ENCODE measurements at regions not wholly inside any gene's neighbourhood (a gene's known extent, or its start where the extent isn't known, plus 50 kb on each side); places are given as distances from the start of the nearest gene placed in this dataset.

GRCh38 chr2:128726236-128726635, 407.6 kb upstream of the HS6ST1 start:
- no peak for TF ChIP-seq CTCF (IDR thresholded peaks at IDR 0.05)
- Histone ChIP-seq H3K4me1 (no peaks in the 10 kb centered on the region), H3K36me3 (no peaks in the 10 kb centered on the region), H3K4me3 (no peak overlapping the region), H3K27me3 (no peaks in the 10 kb centered on the region), H3K27ac (no peak overlapping the region), H3K9me3 (no peaks in the 10 kb centered on the region)
- intact Hi-C loops (cut with DNase I): no loop called here
- no peak for DNase-seq (ENCODE audit: low spot score in 2 of 2)

- TF ChIP-seq CTCF (IDR thresholded peaks at IDR 0.05): no peak
- Histone ChIP-seq H3K4me1 (no peaks in the 10 kb centered on the region), H3K4me3 (no peak overlapping the region), H3K27me3 (no peaks in the 10 kb centered on the region), H3K27ac (no peak overlapping the region), H3K9me3 (no peaks in the 10 kb centered on the region), H3K36me3 (no peaks in the 10 kb centered on the region)
- no peak for DNase-seq (ENCODE audit: low spot score in 2 of 2)
- intact Hi-C loops (cut with DNase I): no loop called here
These were observed 408.2 kb upstream of the HS6ST1 start for GRCh38 chr2:128726911-128727310.

- no peak for TF ChIP-seq CTCF (IDR thresholded peaks at IDR 0.05)
- intact Hi-C loops (cut with DNase I): no loop called here
- H3K4me1 ChIP-seq: no peaks in the 10 kb centered on the region
- no peaks in the 10 kb centered on the region for H3K9me3 ChIP-seq
- DNase-seq (ENCODE audit: low spot score in 2 of 2): no peak
- no peak overlapping the region for H3K4me3 ChIP-seq
- no peak overlapping the region for H3K27ac ChIP-seq
- H3K27me3 ChIP-seq: no peaks in the 10 kb centered on the region
- H3K36me3 ChIP-seq: no peaks in the 10 kb centered on the region
These were observed 408.7 kb upstream of the HS6ST1 start for GRCh38 chr2:128727404-128727803.

- DNase-seq (ENCODE audit: low spot score in 2 of 2): no peak
- H3K36me3 ChIP-seq: no peaks in the 10 kb centered on the region
- intact Hi-C loops (cut with DNase I): no loop called here
- H3K9me3 ChIP-seq: no peaks in the 10 kb centered on the region
- no peaks in the 10 kb centered on the region for H3K27me3 ChIP-seq
- TF ChIP-seq CTCF (IDR thresholded peaks at IDR 0.05): no peak
- no peak overlapping the region for H3K27ac ChIP-seq
- no peaks in the 10 kb centered on the region for H3K4me1 ChIP-seq
- H3K4me3 ChIP-seq: no peak overlapping the region
These were observed 409.2 kb upstream of the HS6ST1 start for GRCh38 chr2:128727914-128728313.

GRCh38 chr2:128729051-128729450, 410.4 kb upstream of the HS6ST1 start:
- Histone ChIP-seq H3K27ac (no peak overlapping the region), H3K4me3 (no peak overlapping the region), H3K27me3 (no peaks in the 10 kb centered on the region), H3K36me3 (no peaks in the 10 kb centered on the region), H3K4me1 (no peaks in the 10 kb centered on the region), H3K9me3 (no peaks in the 10 kb centered on the region)
- intact Hi-C loops (cut with DNase I): no loop called here
- no peak for TF ChIP-seq CTCF (IDR thresholded peaks at IDR 0.05)
- DNase-seq (ENCODE audit: low spot score in 2 of 2): no peak

- Histone ChIP-seq H3K27me3 (no peaks in the 10 kb centered on the region), H3K36me3 (no peaks in the 10 kb centered on the region), H3K4me1 (peaks cover 8 to 9% of the 10 kb centered on the region in 2 donors), H3K27ac (no peak overlapping the region), H3K9me3 (no peaks in the 10 kb centered on the region), H3K4me3 (no peak overlapping the region)
- no peak for TF ChIP-seq CTCF (IDR thresholded peaks at IDR 0.05)
- DNase-seq (ENCODE audit: low spot score in 2 of 2): no peak
- intact Hi-C loops (cut with DNase I): loop anchor here (10.0 kb wide), 1 partner anchor 407 kb away; no protein-coding TSS in a partner anchor
These were observed 413.5 kb upstream of the HS6ST1 start for GRCh38 chr2:128731994-128732650.
